HG03159 (cell line): ENCODE measurements at regions not wholly inside any gene's neighbourhood (a gene's known extent, or its start where the extent isn't known, plus 50 kb on each side); places are given as distances from the start of the nearest gene placed in this dataset.

Source experiments
- ATAC-seq: cut with Tn5 transposase; IDR thresholded peaks from one replicate; pipeline ENCODE4 v1.9.1; 2021; ENCODE audit warnings: mild to moderate bottlenecking, moderate library complexity; ENCODE audit not compliant: unreplicated experiment

DNA sequence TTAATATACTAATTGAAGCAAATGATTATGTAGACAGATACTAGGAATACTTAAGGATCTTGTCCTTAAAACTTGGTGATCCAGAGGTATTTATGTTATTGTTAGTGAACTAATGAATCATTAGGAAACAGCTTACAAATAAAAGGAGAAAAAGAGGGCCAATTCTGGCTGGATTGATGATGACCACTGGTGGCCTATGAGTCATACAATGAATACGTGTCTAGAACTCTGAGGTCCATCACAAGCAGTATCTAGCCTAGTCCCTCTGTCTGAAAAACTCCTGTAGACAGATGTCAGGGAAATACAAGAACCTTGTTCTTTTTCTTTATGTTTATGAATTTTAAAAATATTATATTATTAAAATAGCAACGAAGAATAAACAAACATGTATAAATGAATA is 51.7 kb upstream of the RTL1 start:
- ATAC-seq: no peak

DNA sequence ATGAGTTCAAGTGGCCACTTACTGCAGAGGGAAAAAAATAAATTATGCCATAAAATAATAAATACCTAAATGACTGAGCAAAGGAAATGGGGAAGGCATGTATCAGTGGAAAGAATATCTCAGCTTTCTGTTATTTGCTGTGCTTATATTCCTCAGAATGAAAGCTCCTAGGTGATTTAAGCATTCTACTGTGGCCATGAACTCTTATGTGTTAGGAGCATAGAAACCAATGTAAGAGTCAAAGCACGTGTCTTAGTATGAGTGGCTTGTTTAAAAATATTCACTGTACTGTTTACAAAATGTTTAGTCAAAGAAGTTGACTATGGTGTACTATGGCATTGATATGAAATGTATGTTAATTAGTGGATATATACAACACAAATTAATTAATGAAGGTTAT is 59.0 kb upstream of the RTL1 start:
- no peak for ATAC-seq

DNA sequence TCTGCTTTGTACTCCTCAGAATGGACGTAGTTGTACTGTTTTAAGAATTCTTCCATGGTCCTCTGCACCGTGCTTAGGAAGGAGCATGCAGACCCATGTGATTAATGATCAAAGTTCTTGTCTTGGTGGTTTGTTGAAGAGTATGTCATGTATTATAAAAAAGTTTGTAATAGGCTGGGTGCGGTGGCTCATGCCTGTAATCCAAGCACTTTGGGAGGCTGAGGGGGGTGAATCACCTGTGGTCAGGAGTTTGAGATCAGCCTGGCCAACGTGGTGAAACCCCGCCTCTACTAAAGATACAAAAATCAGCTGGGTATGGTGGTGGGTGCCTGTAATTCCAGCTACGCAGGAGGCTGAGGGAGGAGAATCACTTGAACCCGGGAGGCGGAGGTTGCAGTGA is 61.8 kb upstream of the RTL1 start:
- no peak for ATAC-seq

DNA sequence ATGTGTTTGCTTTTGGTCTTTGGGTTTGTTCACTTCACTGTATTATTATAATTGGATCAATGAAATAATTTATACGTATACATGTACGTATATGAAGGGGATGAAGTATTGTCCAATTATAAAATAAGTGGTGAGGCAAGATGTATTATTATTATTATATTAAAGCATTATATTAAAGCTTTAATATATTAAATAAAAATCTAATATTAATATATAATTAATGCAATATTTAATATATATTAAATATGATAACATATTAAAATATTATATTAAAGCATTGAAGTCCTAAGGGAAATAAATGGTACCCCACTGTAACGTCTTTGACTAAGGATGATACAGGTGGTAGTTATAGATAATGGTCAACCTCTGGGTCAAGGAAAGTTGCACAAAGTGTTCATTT is 63.7 kb upstream of the RTL1 start:
- ATAC-seq: no peak

DNA sequence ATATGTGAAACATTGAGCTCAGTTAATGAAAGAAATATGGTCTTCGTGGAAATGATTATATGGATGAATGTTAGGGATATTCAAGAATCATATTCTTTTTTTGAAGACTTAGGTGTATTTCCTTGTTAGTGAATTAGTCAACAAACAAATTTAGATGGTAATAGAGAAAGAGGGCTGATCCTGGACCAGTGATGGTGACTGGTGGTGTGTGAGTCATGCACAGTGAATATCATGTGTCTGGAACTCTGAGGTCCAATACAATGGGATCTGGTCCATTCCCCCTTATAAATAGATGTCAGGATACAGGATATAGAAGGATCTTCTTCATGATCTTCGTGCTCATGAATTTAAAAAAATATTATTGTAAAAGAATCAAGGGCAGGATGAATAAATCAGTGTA is 64.4 kb upstream of the RTL1 start:
- no peak for ATAC-seq

DNA sequence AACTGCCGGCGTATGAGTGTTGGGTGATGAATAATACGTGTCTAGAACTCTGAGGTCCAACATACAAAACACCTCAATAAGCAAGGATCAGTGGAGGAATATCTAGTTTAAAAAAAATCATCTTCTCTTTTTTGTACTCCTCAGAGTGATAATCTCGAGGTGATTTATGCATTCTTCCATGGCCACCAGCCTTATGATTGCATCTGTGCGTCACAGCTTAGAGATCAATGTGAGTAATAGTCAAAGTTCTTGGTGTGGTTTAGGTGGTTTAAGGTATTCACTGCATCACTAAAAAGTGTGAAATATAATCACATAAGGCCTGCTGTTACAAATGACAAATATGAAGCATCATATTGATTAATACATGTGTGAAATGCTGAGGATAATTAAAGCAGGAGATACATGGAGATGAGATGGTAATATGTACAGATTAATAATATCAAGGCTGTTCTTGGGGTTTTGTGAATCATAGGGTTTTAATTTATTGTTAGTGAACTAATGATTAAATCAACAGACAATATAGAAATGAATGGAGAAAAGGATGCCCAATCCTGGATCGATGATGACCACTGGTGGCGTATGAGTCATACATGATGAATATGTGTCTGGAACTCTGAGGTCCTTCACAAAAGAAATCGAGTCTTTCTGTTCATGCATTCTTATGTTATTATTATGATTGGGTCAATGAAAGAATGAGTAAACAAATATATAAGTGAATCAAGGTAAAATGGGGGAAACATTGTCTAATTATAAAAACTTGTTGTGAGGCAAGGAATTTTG is 68.8 kb upstream of the RTL1 start:
- no peak for ATAC-seq

DNA sequence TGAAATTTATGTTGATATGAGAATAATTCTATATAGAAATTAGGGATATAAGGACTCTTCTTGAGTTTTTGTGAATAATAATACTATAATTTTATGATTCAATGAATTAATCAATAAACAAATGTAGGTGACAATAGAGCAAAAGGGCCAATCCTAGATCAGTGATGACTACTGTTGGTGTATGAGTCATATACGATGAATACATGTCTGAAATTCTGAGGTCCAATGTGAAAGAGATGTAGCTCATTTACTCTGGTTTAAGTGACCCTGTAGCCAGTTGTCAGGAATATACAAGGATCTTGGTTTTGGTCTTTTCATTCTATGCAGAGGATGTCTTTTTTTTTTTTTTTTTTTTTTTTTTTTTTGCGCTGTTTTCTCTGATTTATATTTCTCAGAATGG is 72.1 kb upstream of the RTL1 start:
- ATAC-seq: no peak

DNA sequence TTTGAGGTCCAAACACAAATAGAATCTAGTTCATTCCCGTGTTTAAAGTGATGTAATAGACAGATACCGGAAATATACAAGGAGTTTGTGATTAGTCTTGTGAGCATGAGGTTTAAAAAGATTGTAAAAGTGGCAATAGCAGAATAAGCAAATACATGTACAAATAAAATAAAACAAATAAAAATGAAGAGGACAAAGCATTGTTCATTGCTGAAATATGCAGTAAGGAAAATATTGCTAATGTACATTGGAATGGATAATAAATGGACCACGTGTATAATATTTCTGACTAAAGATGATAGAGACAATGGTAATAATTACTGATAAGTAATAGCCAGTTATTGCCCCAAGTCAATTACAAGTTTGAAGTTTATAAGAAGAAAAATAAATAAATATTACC is 75.6 kb upstream of the RTL1 start:
- no peak for ATAC-seq

DNA sequence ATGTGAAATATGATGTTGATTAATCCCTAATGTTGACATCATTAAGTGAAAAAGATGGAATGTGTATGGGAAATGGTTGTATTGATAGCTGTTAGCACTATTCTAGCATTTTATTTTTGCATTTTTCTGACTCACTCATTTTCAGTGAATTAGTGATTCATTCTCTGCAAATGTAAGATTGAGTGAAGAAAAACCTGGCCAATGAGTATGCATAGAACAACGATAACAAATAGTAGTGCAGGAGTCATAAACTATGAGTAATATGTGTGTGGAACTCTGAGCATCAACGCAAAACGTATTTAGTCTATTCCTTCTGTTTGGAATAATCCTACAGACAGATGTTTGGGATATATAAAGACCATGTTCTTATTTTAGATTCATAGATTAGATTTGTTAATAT is 76.3 kb upstream of the RTL1 start:
- no peak for ATAC-seq

DNA sequence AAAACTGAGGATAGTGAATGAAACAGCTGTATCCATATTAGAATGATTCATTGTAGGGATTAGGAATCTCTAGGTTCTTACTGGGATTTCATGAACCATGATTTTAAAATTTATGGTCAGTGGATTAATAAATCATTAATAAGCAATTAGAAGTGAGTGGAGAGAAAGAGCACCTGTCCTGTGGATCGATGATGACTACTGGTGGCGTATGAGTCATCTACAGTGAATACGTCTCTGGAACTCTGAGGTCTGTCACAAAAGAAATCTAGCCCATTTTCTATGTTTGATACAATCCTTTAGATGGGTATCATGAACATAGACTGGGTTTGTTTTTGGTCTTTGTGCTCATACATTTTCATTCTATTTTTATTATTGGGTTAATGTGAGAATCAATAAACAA is 77.3 kb upstream of the RTL1 start:
- ATAC-seq: no peak

DNA sequence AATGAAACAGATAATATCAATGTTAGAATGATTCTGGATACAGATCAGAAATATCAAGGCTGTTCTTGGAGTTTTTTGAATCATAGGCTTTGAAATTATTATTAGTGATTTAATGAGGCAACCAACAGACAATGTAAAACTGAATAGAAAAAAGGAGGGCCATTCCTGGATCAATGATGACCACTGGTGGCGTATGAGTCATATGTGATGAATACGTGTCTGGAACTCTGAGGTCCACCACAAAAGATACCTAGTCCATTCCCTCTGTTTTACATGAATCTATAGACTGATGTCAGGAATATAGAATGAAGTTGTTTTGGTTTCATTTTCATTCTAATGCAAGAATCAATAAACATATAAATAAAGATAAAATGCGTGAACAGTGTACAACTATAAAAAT is 78.3 kb upstream of the RTL1 start:
- ATAC-seq: no peak

DNA sequence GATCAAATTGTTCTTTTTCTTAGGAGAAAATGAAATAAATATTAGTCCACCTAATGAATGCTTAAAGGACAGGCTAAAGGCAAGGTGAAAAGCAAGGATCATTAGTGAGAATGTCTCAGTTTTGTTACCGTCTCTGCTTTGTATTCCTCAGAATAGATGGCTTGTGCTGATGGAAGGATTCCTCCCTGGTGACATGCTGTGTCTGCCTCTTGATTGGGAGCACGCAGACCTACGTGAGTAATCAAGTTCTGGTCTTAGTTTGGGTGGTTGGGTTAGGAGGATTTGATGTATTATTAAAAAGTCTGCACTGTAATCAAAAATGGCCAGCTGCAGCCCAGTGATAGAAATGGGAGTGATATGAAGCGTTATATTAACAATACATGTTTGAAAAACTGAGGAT is 78.8 kb upstream of the RTL1 start:
- no peak for ATAC-seq

DNA sequence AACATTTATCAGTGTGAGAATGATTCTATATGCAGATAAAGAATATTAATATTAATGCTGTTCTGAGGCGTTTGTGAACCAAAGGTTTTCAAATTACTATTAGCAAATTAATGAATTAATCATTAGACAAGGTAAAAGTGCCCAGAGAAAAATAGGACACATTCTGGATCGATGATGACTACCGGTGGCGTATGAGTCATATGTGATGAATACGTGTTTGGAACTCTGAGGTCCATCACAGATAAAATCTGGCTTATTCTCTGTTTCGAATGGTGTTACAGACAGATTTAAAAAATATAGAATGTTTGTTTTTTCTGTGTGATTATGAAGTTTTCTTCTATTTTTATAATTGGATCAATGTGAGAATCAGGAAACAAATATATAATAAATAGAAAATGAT is 79.2 kb upstream of the RTL1 start:
- ATAC-seq: no peak

DNA sequence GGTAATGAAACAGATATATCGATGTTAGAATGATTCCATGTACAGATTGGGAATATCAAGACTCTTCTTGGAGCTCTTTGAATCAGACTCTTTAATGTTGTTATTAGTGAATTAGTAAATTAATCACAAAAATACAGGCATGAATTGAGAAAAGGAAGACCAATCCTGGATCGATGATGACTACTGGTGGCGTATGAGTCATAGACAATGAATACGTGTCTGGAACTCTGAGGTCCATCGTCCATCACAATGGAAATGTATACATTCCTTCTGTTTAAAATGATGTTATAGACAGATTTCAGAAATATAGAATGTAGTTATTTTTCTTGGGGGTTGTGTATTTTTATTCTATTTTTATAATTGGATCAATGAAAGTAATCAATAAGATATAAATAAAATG is 80.2 kb upstream of the RTL1 start:
- ATAC-seq: no peak

DNA sequence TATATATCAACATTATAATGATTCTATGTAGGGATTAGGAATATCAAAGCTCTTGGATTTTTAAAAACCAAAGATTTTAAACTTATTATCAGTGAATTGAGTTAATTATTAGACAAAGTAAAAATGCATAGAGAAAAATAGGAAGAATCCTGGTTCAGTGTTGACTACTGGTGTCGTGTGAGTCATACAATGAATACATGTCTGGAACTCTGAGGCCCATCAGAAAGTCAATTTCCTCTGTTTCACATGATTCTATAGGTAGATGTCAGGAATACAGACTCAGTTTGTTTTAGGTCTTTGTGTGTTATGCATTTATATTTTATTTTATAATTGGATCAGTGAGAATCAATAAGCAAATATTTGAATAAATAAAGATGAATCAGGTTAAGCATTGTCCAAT is 84.5 kb upstream of the RTL1 start:
- no peak for ATAC-seq

DNA sequence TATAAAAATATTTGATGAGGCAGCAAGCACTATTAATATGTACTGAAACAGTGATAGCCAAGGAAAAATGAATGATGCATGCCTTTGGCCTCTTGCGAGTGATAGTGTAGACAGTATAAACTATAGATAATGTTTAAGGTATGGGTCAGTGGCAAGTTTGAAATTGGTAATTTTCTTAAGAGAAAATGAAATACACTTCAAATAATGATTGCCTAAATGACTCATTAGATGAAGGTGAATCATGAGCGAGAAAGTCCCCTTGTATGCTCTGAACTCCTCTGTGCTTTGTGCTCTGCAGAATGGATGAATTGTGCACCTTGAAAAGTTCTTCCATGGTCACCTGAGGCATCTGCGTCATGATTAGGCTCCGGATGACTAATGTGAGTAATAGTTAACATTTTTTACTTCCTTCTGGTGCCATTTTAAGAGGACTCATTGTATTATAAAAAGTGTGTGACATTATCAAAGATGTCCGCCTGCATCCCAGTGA is 84.9 kb upstream of the RTL1 start:
- ATAC-seq: peak; percentile 50

DNA sequence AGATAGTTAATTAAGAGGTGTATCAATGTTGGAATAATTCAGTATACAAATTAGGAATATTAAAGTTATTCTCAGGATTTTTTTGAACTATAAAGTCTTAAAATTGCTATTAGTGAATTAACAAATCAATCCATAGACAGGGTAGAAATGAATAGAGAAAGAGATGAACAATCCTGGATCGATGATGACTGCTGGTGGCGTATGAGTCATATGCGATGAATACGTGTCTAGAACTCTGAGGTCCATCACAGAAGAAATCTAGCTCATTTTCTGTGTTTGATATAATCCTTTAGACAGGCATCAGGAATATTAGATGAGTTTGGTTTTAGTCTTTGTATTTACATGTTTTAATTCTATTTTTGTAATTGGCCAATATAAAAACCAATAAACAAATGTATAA is 85.4 kb upstream of the RTL1 start:
- ATAC-seq: no peak

DNA sequence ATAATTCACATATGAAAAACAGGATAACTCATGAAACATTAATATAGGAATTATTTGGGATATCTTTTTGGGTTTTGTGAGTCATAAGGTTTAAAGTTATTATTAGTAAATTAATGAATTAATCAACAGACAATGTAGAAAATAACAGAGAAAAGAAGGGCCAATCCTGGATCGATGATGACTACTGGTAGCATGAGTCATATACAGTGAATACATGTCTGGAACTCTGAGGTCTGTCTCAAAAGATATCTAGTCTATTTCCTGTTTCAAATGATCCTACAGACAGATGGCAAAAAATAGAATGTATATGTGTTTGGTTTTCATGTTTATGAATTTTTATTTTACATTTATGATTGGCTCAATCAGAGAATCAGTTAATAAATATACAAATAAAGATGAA is 86.4 kb upstream of the RTL1 start:
- ATAC-seq: no peak

DNA sequence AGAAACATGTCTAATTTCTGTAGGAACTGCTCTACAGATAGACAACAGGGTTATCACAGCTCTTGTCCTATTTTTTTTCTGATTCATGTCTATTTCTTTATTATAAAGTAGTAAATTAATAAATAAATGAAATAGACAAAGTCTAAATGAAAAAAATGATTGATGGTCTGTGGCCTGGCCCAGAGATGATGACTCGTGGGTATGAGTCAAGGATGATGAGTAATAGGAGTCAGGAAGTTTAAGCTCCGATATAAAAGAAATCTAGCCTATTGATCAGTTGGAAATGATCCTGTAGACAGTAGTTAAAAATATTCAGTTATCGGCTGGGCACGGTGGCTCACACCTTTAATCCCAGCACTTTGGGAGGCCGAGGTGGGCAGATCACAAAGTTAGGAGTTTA is 90.6 kb upstream of the RTL1 start:
- ATAC-seq: no peak

DNA sequence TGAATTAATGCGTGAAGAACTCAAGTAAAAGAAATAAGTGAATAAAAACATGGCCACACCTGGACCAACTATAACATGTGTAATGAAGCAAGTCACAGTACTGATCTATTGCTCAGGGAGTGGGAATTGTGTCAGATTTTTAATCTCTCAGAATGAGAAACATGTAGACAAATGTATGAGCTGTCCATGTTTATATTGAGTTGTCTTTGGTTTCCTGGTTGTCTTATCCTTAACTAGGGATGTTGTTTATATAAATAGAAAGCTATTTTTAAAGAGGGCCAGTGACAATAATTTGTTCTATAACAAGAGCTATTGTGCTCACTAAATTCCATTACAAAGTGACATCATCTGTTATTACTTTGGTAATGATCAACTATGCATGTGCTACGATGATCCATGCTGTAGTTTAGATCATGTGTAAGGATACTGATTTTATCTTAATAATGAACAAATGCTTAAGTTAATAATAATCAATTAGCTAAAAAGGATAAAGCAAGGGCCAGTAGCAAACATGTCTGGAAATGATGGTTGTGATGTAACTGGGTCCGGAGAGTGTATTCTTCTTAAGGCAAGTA is 91.3 kb upstream of the RTL1 start:
- ATAC-seq: no peak

DNA sequence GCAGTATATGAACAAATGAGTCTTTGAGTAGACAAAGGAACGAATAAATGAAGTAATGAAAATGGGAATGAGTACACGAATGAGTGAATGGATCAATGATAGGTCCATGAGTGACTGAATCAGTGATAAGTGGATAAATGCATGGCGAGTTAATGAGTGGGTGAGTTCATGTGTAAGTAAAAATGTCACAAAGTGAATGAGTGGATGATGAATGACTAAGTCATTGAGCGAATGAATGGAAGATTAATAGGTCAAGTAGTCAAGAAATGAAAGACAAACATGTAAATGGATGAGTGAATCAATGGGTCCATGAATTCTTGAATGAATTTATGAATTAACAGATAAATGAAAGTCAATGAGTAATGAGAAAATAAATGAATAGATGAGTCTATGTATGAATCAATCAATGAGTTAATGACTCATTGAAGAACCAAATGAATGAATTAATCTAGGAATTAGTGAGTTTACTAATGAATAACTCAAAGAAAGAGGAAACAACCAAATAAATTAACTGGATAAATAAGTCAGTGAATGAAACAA is 97.3 kb upstream of the RTL1 start:
- ATAC-seq: no peak

DNA sequence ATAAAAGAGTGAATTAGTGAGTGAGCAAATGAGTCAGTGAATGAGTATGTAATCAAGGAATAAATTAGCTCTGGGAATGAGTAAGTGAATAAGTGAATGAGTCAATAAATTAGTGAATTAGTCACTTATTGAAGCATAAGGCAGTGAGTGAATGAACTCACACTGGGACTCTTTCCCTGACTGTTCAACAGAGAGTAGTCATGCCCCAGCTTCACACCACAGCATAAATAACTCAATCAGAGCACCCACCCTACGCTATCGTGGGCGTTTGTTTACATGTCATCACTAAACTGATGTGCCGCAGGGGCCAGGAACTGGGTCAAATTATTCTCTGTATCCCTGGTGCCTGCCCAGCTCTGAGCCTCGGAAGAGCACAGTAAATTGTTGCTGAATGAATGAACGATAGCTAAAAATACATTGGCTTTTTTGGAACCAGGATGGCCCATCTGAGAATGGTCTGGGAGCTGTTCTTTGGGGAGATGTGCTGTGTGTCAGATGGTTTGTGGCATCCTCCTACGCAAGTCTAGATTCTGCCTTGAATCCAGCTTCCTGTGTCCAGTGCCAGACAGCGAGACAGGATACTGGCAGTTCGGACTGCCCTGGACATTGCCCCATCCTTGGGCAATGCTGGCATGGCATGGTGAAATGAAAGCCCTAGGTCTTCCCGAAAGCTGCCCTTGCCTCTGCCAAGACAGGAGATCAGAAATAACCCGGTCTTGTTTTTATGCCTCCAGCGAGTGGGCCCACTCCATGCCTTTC is 98.0 kb upstream of the RTL1 start:
- ATAC-seq: no peak
